ENCODE measurements at regions not wholly inside any gene's neighbourhood (a gene's known extent, or its start where the extent isn't known, plus 50 kb on each side); places are given as distances from the start of the nearest gene placed in this dataset.
A peak's percentile ranks its signal among the peaks of the same experiment; 100 is the strongest.

DNA sequence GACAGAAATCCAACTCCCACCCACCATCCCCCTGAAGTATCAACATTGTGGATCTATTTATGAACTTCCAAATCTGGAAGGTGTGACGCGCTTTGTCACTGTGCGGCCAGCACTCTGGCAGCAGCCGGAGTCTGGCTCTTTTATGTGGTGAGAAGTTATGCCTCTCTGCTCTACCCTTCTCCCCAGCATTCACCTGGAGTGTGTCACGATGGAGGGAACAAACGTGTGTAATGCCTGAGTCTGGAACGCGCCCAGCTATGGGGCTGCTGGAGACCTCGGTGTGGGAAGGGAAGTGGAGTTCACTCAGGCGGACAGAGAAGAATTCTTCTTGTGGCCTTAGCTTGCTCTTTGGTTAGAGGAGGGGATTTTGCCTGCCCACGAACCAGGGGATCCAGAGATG, 222.1 kb upstream of the RPL34 start:
- DNase-seq, result no peak

DNA sequence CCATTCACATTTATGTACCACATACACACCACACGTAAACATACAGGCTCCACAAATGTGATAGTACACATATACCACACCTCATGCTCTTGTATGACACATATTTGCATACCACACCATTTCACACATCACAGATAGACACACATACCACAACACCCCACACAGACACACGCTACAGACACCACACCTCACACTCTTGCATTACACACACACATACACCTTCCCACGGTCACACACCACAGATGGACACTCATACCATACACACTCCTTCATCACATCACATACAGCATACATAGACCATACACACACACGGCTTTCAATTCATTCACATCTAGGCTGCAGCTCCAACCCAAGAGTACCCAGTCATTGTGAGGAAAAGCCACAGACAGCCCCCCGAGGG, 222.5 kb upstream of the RPL34 start:
- DNase-seq, result no peak

DNA sequence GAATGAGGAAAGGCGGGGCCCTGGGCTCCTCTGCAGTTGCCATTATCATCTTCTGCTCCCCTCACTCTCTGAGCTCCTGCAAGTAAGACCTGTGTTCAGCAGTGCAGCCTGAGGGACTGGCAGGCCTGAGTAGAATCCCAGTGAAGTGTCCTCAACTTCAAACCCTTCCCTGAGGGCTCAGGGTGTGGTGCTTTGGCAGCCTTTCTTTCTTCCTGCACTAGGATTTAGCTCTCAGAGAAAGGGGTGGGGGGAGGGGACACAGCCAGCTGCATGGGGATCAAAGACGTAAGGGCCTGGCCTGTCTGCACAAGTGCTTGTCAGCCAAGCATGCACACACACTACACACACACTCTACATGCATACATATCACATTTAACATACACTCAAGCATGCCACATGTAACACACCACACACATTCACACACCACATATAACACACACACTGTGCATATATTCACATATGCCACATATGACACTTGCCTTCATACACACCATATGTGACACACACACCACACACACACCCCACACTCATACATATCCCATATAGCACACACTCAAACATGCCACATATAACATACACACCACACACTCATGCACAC, 223.4 kb upstream of the RPL34 start:
- no peak for DNase-seq

DNA sequence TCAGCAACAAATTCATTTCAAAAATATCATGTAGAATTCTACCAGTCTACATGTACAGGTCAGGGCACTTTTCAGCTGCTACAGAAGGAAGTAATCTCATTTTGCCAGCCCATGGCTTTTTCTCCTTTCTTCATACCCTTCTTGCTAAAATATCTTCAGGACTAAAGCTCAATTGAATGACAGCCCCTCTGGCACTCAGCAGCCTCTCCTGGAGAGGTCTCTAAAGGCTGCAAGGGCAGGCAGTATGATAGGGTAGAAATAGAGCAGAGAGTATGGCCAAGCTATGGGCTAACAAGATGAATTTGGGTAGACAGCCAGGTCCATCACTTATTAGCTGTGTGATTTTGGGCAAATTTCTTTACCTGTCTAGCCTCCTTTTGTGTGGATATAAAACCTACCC, 224.6 kb upstream of the RPL34 start:
- DNase-seq, result no peak

DNA sequence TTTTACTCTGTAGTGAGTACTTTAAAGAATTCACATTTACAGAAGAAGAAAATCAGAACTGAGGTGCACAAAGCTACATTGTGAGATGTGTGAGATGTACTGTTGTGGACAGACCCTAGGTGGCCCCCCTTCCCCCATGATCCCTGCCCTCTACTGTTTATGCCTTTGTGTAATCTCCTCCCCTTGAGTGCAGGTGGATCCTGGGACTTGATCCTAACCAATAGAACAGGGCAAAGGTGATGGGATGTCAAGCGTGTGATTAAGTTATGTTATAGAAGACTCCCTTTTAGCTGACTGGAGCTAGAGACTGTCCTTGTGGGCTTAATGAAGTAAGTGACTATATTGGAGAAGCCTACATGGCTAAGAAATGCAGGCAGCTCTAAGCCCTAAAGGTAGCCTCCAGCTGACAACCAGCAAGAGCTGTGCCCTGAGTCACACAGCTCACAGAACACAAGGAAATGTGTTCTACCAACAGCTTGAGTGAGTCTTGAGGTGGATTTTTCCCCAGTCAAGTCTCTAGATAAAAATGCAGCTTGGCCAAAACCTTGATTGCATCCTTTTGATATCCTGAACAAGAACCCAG, 225.2 kb upstream of the LEF1 start:
- no peak for DNase-seq

DNA sequence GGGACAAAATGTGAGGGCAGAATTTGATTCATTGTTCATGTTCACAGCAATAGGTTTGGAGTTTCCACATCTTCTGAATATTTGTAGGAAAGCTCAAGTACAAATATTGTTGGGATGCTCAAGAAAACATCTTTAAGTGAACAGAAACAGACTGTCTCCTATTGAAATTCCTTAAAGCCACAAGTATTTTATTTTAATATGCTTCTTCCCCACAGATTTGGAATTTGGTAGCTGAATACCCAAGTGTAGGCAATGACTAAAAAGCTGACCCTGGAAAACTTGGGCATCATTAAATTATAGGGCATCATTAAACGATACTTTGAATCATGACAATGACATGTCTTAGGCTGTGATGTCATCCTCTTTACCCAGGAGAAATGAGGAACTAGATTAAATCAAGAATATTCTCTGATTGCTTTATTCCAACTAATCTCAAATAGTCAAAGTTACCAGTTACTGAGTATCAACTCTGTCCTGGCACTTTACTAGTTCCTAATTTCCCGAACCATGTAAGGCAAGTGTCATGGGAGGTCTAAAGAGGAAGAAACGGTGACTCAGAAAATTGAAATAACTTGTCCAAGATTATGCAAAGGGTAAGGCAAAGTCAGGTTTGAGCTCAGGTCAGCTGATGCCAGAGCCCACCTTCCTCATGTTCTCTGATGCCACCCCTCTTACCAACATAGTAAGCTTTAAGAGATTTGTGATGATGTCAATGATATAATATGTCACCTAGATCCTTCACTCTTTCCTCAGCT, 223.1 kb upstream of the LEF1 start:
- DNase-seq, result no peak

DNA sequence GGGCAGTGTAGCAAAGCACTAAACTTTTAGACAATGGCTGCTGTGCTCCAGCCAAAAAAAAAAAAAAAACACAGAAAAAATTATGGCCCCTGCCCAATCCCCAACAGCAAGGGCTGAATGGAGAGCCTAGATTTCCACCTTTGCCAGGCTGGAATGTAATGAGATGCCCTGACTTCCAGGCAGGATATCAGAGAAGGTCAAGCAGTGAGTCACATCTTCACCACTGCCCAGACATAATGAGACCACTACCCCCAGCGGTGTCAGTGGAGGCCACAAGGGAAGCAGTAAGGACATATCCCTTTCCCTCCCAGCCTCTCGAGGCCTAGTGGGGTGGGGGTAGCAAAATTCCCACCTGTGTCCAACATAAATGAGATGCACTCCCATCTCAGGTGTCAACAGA, 216.3 kb upstream of the LEF1 start:
- DNase-seq, result no peak

DNA sequence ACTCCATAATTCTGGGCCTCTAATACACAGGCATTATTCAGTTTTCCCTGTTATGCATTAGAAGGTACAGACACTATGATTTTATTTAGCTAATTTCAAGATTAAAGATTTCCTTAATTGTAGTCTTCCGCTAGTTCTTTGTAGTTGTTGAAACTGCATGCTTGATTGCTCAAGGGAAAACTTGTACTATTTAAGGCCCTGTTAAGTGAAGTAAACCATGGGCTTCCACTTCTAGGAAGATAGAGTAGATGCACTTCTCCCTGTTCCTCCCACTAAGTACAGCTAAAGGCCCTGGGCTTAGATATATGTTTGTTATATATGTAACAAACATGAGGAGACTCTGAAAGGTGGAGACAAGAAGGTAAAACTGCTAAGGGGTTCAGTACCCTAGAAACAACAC, 215.8 kb upstream of the LEF1 start:
- no peak for DNase-seq

DNA sequence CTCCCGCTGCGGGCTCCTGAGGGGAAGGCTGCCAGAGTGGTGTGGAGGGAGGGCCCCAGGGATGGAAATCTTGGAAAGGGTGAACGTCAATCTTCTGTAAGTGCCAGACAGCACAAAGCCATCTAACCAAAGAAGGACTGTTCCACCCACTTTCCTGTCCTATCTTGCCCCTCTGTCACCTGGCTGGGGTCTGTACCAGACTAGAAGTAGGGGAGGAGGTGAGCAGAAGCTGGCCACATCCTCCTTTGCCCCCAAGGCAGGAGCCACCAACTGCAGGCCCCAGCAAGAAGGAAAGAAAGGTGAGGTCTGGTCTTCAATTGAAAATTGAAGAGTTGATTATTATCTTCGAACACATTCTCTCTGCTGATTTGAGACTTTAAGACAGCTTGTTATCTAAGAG, 214.4 kb upstream of the LEF1 start:
- DNase-seq, result no peak

DNA sequence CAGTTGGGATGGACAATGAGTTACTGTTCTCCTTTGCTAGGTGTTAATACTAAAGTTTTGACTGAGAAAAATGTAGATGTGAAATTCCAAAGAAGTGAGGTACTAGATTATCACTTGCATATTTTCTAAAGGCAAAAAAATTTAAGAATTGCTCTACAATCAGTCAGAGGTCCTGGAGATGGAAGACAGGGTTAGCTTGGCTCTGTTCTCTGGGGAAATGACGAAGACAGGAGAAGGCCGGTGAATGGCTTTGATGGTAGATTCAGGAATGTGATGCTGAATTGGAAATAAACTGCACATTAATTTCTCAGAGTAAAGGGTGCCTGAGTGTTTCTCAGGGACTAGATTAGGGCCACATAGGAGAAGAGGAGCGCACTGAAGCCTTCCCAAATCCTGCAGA, 214.0 kb upstream of the LEF1 start:
- DNase-seq, result no peak

DNA sequence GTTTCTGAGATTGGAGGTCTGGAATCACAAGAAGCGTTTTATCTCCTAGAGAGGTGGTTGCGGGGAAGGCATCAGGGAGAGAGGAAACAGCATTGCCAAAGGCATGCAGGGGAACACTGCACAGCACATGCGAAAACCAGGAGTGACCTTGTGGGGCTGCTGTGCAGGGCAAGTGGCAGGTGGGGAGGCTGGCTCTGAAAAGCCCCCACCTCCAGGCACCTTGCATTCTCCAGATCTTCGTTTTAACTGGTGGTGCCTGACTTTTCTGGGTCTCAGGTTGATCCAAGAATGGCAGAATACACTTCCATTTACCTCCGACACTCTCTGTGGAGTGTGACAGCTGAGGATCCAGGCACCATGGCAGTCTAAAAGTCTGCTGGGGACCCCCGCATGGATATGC, 209.4 kb upstream of the LEF1 start:
- no peak for DNase-seq

DNA sequence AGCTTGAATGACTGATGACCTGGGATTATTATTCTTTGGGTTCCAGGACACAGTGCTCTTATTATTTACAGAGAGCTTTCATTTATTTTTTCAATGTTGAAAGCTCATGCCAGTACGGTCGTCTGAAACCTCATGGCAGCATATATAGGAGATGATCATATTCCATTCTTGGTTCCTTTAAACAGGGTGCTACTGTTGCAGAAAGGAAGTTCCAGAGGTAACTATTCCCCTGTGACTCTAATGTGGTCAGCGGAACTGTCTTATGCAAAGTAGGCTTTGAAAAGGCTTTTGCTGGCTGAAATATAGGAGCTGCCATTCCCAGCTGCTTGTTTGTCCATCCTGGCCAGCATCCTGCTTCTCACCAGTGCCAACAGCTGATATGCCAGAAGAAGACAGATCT, 208.3 kb upstream of the LEF1 start:
- DNase-seq, result no peak

DNA sequence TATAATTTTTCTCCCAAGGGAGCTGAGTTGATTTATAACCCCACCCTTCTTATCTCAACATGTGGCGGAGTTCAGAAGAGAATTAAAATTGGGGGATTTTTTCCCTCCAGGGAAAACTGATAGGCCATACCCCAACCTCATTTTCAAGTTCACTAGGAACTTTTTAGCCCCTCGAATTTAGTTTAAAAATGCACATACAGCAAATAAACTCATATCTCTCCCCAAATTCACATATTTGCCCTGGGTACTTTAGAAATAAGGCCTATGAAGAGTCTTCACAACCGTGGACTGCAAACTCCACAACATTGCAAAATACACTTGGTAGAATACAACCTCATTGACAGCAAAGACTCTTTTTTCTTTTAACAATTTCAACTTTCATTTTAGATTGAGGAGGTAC, 206.7 kb upstream of the LEF1 start:
- no peak for DNase-seq

DNA sequence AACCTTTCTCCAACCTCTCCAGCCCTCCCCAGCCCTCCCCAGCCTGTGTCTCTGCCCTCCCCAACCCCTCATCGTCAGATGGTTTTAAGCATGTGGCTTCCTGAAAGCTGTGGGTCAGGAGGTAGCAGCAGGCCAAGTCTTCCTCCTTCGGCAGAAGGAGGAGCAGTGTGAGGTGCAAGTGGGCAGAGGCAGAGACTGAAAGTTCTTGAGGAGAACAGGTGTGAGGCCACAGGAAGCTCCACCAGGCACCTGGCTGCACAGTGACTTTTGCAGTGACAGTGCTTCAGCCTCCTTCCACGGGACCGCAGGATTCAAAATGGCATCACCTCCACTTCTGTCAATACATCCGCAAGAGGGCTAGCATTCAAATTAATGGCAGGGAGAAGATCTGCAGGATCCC, 203.9 kb upstream of the LEF1 start:
- DNase-seq, result no peak

DNA sequence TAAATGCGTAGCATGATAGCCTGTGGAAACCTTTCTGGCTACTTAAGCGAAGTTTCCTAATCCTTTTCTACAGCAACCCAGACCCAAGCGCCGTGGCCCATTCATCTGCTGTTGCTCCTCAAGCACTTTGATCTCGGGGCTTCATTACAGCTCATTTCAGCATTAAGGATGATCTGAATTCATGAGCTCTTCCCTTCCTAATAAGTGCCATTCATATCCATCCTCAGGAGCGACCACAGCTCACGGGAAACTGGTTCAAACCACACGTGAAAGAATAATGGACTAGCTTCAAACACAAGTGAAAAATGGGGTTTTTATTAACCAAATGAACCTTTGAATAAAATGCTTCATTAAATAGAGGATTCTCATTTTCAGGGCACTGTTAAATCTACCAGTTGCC, 202.6 kb upstream of the LEF1 start:
- peak; percentile 8 for DNase-seq

DNA sequence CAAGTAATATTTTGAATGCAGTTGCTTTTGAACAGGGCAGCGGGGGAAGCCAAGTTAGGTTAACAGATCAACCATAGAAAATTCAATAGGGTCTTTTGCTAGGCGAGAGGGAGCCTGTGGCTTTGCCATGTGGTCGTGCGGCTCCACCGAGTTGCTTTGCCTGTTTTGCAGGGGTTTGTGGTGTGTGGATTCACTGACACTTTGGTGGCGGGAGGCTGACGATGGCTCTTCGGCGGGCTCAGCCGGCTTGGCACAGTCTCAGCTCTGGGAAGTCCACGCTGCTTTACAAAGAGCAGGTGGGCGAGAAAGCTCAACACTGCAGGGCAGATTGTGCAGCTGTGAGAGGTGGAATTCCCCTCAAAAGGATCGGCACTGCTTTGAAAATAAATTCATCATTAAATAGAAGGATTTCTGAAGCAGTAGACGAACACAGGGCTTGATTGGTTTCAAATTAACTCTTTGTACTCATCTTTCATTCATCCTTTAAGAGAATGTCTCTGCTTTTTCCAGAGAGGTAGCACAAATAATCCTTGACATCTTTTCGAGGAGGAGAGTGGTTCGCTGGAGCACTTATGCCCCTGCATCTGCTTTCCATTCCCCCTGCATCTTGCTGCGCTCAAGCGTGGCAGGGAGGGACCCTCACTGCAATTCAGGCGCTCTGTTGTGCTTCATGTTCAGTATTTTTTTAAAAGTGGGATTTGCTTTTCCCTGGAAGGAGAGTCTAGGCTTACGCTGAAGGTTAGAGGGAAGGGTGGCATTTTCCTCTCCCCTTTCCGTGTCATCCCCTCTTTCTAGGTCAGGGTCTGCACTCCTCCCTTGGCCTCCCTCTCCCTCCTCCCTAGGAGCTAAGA, 201.8 kb upstream of the LEF1 start:
- no peak for DNase-seq

DNA sequence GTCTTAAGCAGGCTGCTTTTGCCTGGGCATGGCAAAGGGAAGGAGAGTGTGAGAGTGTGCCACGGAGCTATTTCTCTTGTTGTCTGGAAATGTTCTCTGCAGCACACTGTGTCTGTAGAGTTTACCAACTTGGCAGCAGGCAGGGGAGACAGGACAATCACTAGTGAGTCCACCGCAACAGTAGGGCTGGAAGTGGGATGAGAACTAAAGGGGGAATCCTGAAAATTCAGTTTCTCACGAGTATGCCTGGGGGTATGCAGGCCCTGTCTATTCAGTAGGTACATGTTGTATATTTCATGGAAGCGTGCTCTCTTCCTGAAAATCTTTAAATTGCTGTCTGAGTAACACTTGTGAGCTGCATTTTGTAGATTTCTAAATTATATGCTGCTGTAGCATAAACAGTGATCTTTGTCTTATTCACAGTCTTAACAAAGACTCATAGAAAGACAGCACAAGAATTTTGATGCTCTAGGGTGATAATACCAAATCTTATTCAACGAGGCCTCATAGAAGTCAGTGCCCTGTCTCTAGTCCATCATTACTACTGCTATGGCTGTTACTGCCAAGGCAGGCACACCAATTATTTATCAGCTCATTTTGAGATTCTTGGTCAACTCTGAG, 200.4 kb upstream of the LEF1 start:
- DNase-seq, result no peak

DNA sequence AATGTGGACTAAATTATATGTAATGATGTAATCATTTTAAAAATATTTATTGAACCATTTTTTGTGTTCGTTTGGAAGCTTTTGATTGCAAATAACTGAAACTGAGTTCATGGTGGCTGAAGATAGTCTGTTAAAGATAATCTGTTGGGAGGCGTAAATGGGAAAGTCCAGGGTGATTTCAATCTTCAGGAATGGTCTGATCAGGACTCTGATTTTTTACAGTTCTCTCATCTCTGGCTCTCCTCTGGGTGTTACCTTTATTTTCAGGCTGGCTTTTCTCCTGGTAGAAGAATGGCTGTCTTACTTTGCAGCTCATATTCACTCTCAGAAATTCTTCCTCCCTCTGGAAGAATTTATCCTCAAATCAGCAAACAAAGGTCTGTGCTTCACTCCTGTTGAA, 199.0 kb upstream of the LEF1 start:
- no peak for DNase-seq

DNA sequence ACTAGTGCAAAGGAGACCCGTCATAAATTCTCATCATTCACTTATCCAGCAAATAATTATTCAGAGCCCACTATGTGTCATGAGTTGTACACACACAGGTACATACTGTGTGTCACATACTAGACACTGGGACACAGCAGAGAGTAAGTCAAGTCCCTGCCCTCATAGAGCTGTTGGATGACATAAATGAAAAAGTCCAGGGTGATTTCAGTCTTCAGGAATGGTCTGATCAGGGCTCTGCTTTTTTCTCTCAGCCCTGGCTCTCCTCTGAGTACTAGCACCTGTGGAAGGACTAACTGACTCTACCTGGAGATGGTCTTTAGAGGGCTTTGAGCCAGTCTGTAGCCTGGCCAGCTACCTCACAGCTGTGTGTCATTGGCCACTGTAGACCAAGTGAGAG, 198.0 kb upstream of the LEF1 start:
- DNase-seq, result no peak

DNA sequence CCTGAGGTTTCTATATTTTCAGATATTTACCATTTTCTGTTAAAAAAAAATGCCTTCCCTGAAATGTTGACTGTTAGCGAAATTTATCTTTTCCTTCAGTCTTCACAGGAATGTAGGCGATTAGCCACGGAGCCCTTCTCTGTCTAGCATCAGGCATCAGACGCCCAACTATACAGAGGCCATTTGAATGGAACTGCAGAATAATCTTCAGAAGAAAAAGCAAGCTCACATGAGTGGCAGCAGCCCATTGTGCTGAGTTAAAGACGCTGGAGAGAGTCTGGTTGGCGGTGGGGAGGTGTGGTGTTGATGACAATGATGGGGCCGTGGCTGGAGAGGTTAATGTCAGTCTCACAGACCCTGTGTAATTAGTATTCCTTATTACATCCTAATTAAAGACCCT, 196.8 kb upstream of the LEF1 start:
- no peak for DNase-seq

DNA sequence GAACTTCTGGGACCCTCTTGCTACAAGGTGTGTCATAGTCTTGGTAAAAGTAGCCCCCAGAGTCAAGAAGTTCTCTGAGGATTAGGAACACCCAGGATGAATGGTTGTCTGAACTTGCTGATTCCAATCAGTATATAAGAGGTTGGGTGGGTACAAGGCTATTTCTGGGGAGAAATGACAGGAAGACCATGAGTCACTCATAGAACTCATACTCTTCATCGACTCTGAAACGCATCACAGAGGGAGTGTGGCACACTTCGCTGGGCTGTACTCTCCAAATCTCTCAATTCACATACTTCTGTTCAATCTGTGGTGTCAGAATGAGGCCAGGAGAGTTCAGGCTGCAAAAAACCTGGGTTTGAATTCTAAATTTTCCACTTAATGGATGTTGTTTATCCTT, 193.2 kb upstream of the LEF1 start:
- no peak for DNase-seq

DNA sequence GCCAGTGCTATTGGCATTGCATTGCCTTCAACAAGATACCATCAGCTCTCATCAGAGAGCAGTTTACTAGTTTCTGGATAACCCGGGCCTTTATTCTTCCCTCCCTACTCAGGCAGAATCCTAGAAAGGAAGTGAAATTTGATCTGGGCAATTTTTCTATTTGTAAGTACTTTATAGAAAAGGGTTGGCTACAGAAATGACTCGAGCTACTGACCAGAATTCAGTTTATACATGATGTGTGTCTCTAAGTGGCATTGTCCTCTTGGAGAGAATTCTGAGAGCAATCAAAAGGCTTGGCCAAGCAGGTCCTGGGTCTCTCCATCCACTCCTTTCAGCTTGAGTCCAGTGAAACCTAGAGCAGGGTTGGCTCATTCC, 192.7 kb upstream of the LEF1 start:
- DNase-seq, result no peak

DNA sequence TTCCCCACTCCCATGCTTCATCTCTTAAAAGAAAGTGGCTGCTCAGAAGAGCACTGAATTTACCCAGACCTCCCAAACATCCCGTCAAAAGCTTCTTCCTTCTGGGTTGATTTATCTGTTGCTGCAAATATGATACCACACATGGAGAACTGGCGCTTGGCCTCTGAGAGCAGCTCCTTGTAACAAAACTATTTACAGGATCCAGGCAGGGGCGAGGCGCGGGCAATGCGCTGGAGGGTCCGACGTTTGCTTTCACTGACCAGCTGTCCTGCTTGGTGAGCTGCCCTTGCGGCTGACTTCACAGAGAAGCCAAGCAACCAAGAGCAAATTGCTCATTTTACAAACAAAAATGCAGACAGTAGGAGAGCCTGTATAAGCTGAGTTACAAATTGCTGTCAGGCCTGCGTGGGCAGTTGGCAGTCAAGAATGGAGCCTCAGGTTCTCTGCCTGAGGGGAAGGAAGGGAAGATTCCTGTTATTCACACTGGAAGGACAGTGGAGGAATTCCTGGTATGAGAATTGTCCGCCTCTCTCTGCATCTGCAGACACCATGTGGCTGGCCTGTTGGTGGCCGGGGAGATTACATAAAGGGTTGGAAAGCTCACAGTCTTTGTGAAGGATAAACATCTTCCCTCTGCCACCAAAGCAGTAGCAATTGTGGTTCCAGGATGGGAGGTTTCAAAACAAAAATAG, 192.2 kb upstream of the LEF1 start:
- DNase-seq, result no peak

Data from NCI-H82 (cell line).